GM12878 (cell line): ENCODE measurements at regions not wholly inside any gene's neighbourhood (a gene's known extent, or its start where the extent isn't known, plus 50 kb on each side); places are given as distances from the start of the nearest gene placed in this dataset.

Source experiments
- ATAC-seq: fragments of 200-7000 bp; cut with Tn5 transposase; 3 replicates; pipeline ENCODE4 v1.9.1; 2020; ENCODE audit warnings: mild to moderate bottlenecking, moderate library complexity
- BruUV-seq: library from RNA; stranded (reverse); fragments of 400-500 nt; replicated peaks from 2 replicates; lab custom pipeline; 2021; lab: Mats Ljungman, UMichigan
- CTCF ChIA-PET: fragments of 300-600 bp; sonication (Branson Sonifier 250); formaldehyde crosslinking; extraction: SDS; loops from one replicate; lab custom pipeline; 2021; ENCODE audit warnings: inconsistent platforms; lab: Yijun Ruan, JAX
- POLR2A ChIA-PET: fragments of 350-600 bp; formaldehyde crosslinking; extraction: SDS; loops from one replicate; lab custom pipeline; 2021; ENCODE audit warnings: inconsistent platforms; lab: Charles Lee
- RAD21 ChIA-PET: fragments of 300-600 bp; sonication (Branson Sonifier 250); formaldehyde crosslinking; loops from one replicate; lab custom pipeline; 2023; ENCODE audit warnings: antibody characterized with exemption; ENCODE audit not compliant: unreplicated experiment; lab: Charles Lee
- SMC1A ChIA-PET: fragments of 300-600 bp; sonication (Branson Sonifier 250); formaldehyde crosslinking; loops from one replicate; lab custom pipeline; 2023; ENCODE audit not compliant: unreplicated experiment, uncharacterized antibody; lab: Charles Lee
- DNase-seq: peaks from one replicate; pipeline ENCODE4 v3.0.0-alpha.2; 2011; ENCODE audit warnings: low read depth, low spot score
- FAIRE-seq: peaks from 3 replicates; lab custom pipeline; 2011; peaks lifted over from hg19 to GRCh38; lab: Jason Lieb, UNC
- H2AFZ ChIP-seq: 2 replicates; pipeline ENCODE4 v1.6.0; 2011; ENCODE audit warnings: low read depth, low read length, control low read depth; ENCODE audit not compliant: control insufficient read depth
- H3K27ac ChIP-seq: 2 replicates; pipeline ENCODE4 v1.5.1; 2011; ENCODE audit warnings: control low read depth; ENCODE audit not compliant: control insufficient read depth, insufficient read depth
- H3K27me3 ChIP-seq, 2 experiments: replicated peaks in 1 of 2; 2 replicates each; pipeline versions ENCODE4 v1.6.0 to v1.6.1; 2011; ENCODE audit warnings: low read length in 1 of 2; ENCODE audit not compliant: control insufficient read depth in 2 of 2, insufficient read depth in 2 of 2
- H3K36me3 ChIP-seq, 2 experiments: 2 replicates each; pipeline ENCODE4 v1.5.1; 2011; ENCODE audit warnings: low read length in 1 of 2; ENCODE audit not compliant: control insufficient read depth in 2 of 2, insufficient read depth in 2 of 2
- H3K4me1 ChIP-seq: 2 replicates; pipeline ENCODE4 v1.6.1; 2011; ENCODE audit warnings: mild to moderate bottlenecking, low read length, moderate library complexity, mixed read lengths; ENCODE audit not compliant: control insufficient read depth, insufficient read depth
- H3K4me2 ChIP-seq: 2 replicates; pipeline ENCODE4 v1.6.0; 2011; ENCODE audit warnings: control low read depth; ENCODE audit not compliant: control insufficient read depth, insufficient read depth
- H3K4me3 ChIP-seq: fragments of 200-600 bp; sonication (generic); 2 replicates; pipeline ENCODE4 v1.5.1; 2016
- H3K79me2 ChIP-seq: 2 replicates; pipeline ENCODE4 v1.6.0; 2011; ENCODE audit warnings: low read length; ENCODE audit not compliant: control insufficient read depth, insufficient read depth
- H3K9ac ChIP-seq: 2 replicates; pipeline ENCODE4 v1.8.0; 2011; ENCODE audit warnings: low read length, control low read depth, mixed read lengths; ENCODE audit not compliant: control insufficient read depth, insufficient read depth
- H3K9me3 ChIP-seq: replicated peaks from 3 replicates; pipeline ENCODE4 v1.5.1; 2011; ENCODE audit warnings: mild to moderate bottlenecking, low read length; ENCODE audit not compliant: control insufficient read depth, insufficient read depth
- H4K20me1 ChIP-seq: 2 replicates; pipeline ENCODE4 v1.6.0; 2011; ENCODE audit not compliant: control insufficient read depth, insufficient read depth
- CBX3 ChIP-seq: fragments of 200-600 bp; sonication (generic); IDR thresholded peaks from 2 replicates; pipeline ENCODE4 v1.6.1; 2016; ENCODE audit warnings: low read depth, borderline replicate concordance
- ETV6 ChIP-seq, 2 experiments: fragments of 450-650 bp in 1 of 2; IDR thresholded peaks in 1 of 2; conservative IDR thresholded peaks in 1 of 2; 2 replicates each; pipeline ENCODE4 v1.6.1; 2014; ENCODE audit warnings: antibody characterized with exemption in 1 of 2, borderline replicate concordance in 1 of 2, low read depth in 1 of 2, mild to moderate bottlenecking in 1 of 2, moderate library complexity in 1 of 2
- FOXK2 ChIP-seq: fragments of 450-650 bp; IDR thresholded peaks from 2 replicates; pipeline ENCODE4 v1.6.1; 2017; ENCODE audit warnings: mild to moderate bottlenecking, moderate library complexity
- IKZF1 ChIP-seq: fragments of 450-650 bp; conservative IDR thresholded peaks from 2 replicates; pipeline ENCODE4 v1.6.1; 2017; ENCODE audit warnings: antibody characterized with exemption, mild to moderate bottlenecking
- KDM1A ChIP-seq: fragments of 200-600 bp; sonication (generic); IDR thresholded peaks from 2 replicates; pipeline ENCODE4 v1.6.1; 2016; ENCODE audit warnings: borderline replicate concordance
- MEF2A ChIP-seq: IDR thresholded peaks from 2 replicates; pipeline ENCODE4 v1.6.1; 2011; ENCODE audit warnings: low read depth, mild to moderate bottlenecking, low read length, moderate library complexity; ENCODE audit not compliant: insufficient read depth
- SMAD1 ChIP-seq: fragments of 450-650 bp; IDR thresholded peaks from 2 replicates; pipeline ENCODE4 v1.6.1; 2018; ENCODE audit warnings: mild to moderate bottlenecking, low read depth; ENCODE audit not compliant: partially characterized antibody
- TCF12 ChIP-seq: IDR thresholded peaks from 2 replicates; pipeline ENCODE4 v1.6.1; 2011; ENCODE audit warnings: low read depth, mild to moderate bottlenecking, low read length
- in situ Hi-C: fragments of 300-500 bp; cut with MboI; formaldehyde crosslinking; loops from 9 replicates; pipeline ENCODE4 v1.14.3; 2018; ENCODE audit warnings: mixed read lengths
- intact Hi-C: fragments of 100-400 bp; cut with micrococcal nuclease; formaldehyde crosslinking; loops from one replicate; pipeline ENCODE4 v1.14.2; 2022; ENCODE audit not compliant: unreplicated experiment
- TF ChIP-seq, protein P1 (sequence below): IDR thresholded peaks from 2 replicates; pipeline ENCODE4 v1.6.1; 2011; ENCODE audit warnings: mild to moderate bottlenecking, low read depth, low read length, moderate library complexity; ENCODE audit not compliant: insufficient replicate concordance
- TF ChIP-seq, protein P2 (sequence below): IDR thresholded peaks from 2 replicates; pipeline ENCODE4 v1.6.1; 2011; ENCODE audit warnings: borderline replicate concordance, low read depth, mild to moderate bottlenecking, moderate library complexity, low read length; ENCODE audit not compliant: insufficient read depth, poor library complexity, severe bottlenecking
- TF ChIP-seq, protein P3 (sequence below): fragments of 450-650 bp; formaldehyde crosslinking; IDR thresholded peaks from 2 replicates; pipeline ENCODE4 v1.4.0; 2020; ENCODE audit warnings: mild to moderate bottlenecking, moderate library complexity
- TF ChIP-seq, protein P4 (sequence below): fragments of 450-650 bp; IDR thresholded peaks from 2 replicates; pipeline ENCODE4 v1.6.1; 2016; ENCODE audit warnings: mild to moderate bottlenecking
- TF ChIP-seq, protein P5 (sequence below): IDR thresholded peaks from 2 replicates; pipeline ENCODE4 v1.6.1; 2011; ENCODE audit warnings: borderline replicate concordance, low read depth, mild to moderate bottlenecking, moderate library complexity, mixed read lengths, low read length; ENCODE audit not compliant: insufficient read depth; ENCODE audit errors: extremely low read length

DNA sequence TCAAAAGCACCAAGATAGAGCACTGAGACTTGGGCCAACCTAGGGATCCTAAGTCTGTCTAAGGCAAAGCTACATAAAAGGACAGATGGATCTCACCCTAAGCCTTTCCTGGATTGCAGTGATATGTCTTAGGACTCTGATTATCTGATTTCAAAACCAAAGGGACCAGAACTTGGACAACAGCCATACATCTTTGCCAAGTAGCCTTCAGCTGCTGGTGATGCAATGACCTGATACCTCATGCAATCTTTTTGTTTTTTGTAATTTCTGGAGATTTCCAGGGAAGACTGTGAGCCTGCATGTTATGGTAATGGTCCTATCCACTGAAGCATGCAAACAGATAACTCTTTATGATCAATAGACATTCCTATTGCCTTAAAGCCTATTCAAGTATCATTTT is 230.4 kb upstream of the MTNR1B start:
- RAD21 ChIA-PET, result no interaction called here
- Histone ChIP-seq H3K4me2 (no peak overlapping the region), H4K20me1 (no peaks in the 10 kb centered on the region), H2AFZ (no peak overlapping the region), H3K4me1 (no peaks in the 10 kb centered on the region), H3K36me3 (no peaks in the 10 kb centered on the region), H3K27ac (no peak overlapping the region), H3K4me3 (no peak overlapping the region), H3K27me3 (no peaks in the 10 kb centered on the region), H3K9me3 (no peaks in the 10 kb centered on the region), H3K9ac (no peak overlapping the region), H3K79me2 (no peaks in the 10 kb centered on the region)
- CTCF ChIA-PET, result no interaction called here
- intact Hi-C loops, result no loop called here
- FAIRE-seq, result no peak
- in situ Hi-C loops, result no loop called here
- no peak for DNase-seq
- BruUV-seq, result no TSS peak
- POLR2A ChIA-PET, result no interaction called here
- no peak for ATAC-seq
- SMC1A ChIA-PET, result no interaction called here
- TF ChIP-seq TCF12 (no peak), CBX3 (no peak), KDM1A (no peak), MEF2A (no peak), FOXK2 (no peak), ETV6 (conservative IDR thresholded peaks at IDR 0.05 in 1 of 2, IDR thresholded peaks at IDR 0.05 in 1 of 2; ENCODE audit: borderline replicate concordance in 1 of 2, low read depth in 1 of 2) (no peak), SMAD1 (no peak), IKZF1 (no peak)
- TF ChIP-seq, protein P1, sequence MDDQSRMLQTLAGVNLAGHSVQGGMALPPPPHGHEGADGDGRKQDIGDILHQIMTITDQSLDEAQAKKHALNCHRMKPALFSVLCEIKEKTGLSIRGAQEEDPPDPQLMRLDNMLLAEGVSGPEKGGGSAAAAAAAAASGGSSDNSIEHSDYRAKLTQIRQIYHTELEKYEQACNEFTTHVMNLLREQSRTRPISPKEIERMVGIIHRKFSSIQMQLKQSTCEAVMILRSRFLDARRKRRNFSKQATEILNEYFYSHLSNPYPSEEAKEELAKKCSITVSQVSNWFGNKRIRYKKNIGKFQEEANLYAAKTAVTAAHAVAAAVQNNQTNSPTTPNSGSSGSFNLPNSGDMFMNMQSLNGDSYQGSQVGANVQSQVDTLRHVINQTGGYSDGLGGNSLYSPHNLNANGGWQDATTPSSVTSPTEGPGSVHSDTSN, result no peak
- TF ChIP-seq, protein P2, sequence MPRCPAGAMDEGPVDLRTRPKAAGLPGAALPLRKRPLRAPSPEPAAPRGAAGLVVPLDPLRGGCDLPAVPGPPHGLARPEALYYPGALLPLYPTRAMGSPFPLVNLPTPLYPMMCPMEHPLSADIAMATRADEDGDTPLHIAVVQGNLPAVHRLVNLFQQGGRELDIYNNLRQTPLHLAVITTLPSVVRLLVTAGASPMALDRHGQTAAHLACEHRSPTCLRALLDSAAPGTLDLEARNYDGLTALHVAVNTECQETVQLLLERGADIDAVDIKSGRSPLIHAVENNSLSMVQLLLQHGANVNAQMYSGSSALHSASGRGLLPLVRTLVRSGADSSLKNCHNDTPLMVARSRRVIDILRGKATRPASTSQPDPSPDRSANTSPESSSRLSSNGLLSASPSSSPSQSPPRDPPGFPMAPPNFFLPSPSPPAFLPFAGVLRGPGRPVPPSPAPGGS, result no peak
- TF ChIP-seq, protein P3, sequence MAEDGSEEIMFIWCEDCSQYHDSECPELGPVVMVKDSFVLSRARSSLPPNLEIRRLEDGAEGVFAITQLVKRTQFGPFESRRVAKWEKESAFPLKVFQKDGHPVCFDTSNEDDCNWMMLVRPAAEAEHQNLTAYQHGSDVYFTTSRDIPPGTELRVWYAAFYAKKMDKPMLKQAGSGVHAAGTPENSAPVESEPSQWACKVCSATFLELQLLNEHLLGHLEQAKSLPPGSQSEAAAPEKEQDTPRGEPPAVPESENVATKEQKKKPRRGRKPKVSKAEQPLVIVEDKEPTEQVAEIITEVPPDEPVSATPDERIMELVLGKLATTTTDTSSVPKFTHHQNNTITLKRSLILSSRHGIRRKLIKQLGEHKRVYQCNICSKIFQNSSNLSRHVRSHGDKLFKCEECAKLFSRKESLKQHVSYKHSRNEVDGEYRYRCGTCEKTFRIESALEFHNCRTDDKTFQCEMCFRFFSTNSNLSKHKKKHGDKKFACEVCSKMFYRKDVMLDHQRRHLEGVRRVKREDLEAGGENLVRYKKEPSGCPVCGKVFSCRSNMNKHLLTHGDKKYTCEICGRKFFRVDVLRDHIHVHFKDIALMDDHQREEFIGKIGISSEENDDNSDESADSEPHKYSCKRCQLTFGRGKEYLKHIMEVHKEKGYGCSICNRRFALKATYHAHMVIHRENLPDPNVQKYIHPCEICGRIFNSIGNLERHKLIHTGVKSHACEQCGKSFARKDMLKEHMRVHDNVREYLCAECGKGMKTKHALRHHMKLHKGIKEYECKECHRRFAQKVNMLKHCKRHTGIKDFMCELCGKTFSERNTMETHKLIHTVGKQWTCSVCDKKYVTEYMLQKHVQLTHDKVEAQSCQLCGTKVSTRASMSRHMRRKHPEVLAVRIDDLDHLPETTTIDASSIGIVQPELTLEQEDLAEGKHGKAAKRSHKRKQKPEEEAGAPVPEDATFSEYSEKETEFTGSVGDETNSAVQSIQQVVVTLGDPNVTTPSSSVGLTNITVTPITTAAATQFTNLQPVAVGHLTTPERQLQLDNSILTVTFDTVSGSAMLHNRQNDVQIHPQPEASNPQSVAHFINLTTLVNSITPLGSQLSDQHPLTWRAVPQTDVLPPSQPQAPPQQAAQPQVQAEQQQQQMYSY (CRISPR knock-in tag), result no peak
- TF ChIP-seq, protein P4, sequence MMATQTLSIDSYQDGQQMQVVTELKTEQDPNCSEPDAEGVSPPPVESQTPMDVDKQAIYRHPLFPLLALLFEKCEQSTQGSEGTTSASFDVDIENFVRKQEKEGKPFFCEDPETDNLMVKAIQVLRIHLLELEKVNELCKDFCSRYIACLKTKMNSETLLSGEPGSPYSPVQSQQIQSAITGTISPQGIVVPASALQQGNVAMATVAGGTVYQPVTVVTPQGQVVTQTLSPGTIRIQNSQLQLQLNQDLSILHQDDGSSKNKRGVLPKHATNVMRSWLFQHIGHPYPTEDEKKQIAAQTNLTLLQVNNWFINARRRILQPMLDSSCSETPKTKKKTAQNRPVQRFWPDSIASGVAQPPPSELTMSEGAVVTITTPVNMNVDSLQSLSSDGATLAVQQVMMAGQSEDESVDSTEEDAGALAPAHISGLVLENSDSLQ, result no peak
- TF ChIP-seq, protein P5, sequence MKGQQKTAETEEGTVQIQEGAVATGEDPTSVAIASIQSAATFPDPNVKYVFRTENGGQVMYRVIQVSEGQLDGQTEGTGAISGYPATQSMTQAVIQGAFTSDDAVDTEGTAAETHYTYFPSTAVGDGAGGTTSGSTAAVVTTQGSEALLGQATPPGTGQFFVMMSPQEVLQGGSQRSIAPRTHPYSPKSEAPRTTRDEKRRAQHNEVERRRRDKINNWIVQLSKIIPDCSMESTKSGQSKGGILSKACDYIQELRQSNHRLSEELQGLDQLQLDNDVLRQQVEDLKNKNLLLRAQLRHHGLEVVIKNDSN, result no peak
